HEK293 (cell line): ENCODE measurements at regions not wholly inside any gene's neighbourhood (a gene's known extent, or its start where the extent isn't known, plus 50 kb on each side); places are given as distances from the start of the nearest gene placed in this dataset.

Experiments
- CTCF ChIA-PET: fragments of 350-600 bp; formaldehyde crosslinking; extraction: SDS; loops from one replicate; lab custom pipeline; 2021; ENCODE audit warnings: antibody characterized with exemption; lab: Yijun Ruan, JAX
- POLR2A ChIA-PET: fragments of 300-600 bp; formaldehyde crosslinking; extraction: SDS; loops from one replicate; lab custom pipeline; 2020; ENCODE audit warnings: antibody characterized with exemption, inconsistent platforms; lab: Yijun Ruan, JAX
- H3K27ac ChIP-seq: fragments of 200-500 bp; sonication (Bioruptor generic); 2 replicates; pipeline ENCODE4 v1.5.1; 2014; ENCODE audit warnings: low read depth, low read length, control low read depth, inconsistent platforms; ENCODE audit errors: extremely low read depth
- H3K36me3 ChIP-seq, 2 experiments: fragments of 200-500 bp in 1 of 2; sonication (Bioruptor generic) in 1 of 2; 1 replicate in 1 of 2; 2 replicates in 1 of 2; pipeline ENCODE4 v1.5.1; 2014 to 2017; ENCODE audit warnings: inconsistent platforms in 2 of 2, low read length in 2 of 2; ENCODE audit not compliant: control insufficient read depth in 2 of 2, insufficient read depth in 1 of 2
- H3K4me1 ChIP-seq: fragments of 200-500 bp; sonication (Bioruptor generic); 2 replicates; pipeline ENCODE4 v1.5.1; 2014; ENCODE audit warnings: mild to moderate bottlenecking, low read length, inconsistent platforms; ENCODE audit not compliant: control insufficient read depth, insufficient read depth
- H3K4me3 ChIP-seq: 2 replicates; pipeline ENCODE4 v1.5.1; 2011; ENCODE audit warnings: low read depth, mild to moderate bottlenecking, control low read depth, low read length, moderate library complexity
- H3K9me3 ChIP-seq: fragments of 200-500 bp; sonication (Bioruptor generic); 2 replicates; pipeline ENCODE4 v1.5.1; 2014; ENCODE audit warnings: low read depth, low read length, inconsistent platforms; ENCODE audit not compliant: control insufficient read depth, insufficient read depth
- GLIS1 ChIP-seq: fragments of 450-650 bp; formaldehyde crosslinking; IDR thresholded peaks from 2 replicates; pipeline ENCODE4 v1.5.1; 2016; ENCODE audit warnings: missing biosample characterization, missing genetic modification characterization
- HIC1 ChIP-seq: fragments of 450-650 bp; formaldehyde crosslinking; IDR thresholded peaks from 2 replicates; pipeline ENCODE4 v1.5.1; 2016; ENCODE audit warnings: missing biosample characterization, missing genetic modification characterization
- HOXA7 ChIP-seq: sonication (generic); formaldehyde crosslinking; IDR thresholded peaks from 2 replicates; pipeline ENCODE4 v1.8.1; 2022; ENCODE audit warnings: missing genetic modification reagents, borderline replicate concordance
- KLF16 ChIP-seq: fragments of 450-650 bp; formaldehyde crosslinking; IDR thresholded peaks from 2 replicates; pipeline ENCODE4 v1.5.1; 2017; ENCODE audit warnings: missing biosample characterization, missing genetic modification characterization
- MYNN ChIP-seq: fragments of 450-650 bp; formaldehyde crosslinking; IDR thresholded peaks from 2 replicates; pipeline ENCODE4 v1.5.1; 2016; ENCODE audit warnings: missing biosample characterization, missing genetic modification characterization, borderline replicate concordance
- RBAK ChIP-seq: fragments of 450-650 bp; formaldehyde crosslinking; IDR thresholded peaks from 2 replicates; pipeline ENCODE4 v1.5.1; 2016; ENCODE audit warnings: missing biosample characterization, missing genetic modification characterization
- SALL2 ChIP-seq: fragments of 450-650 bp; formaldehyde crosslinking; IDR thresholded peaks from 2 replicates; pipeline ENCODE4 v1.5.0; 2017; ENCODE audit warnings: missing biosample characterization, mild to moderate bottlenecking, missing genetic modification characterization, borderline replicate concordance
- SCRT2 ChIP-seq: fragments of 450-650 bp; formaldehyde crosslinking; IDR thresholded peaks from 2 replicates; pipeline ENCODE4 v1.5.1; 2016; ENCODE audit warnings: missing biosample characterization, missing genetic modification characterization
- YY2 ChIP-seq: fragments of 450-650 bp; formaldehyde crosslinking; IDR thresholded peaks from 2 replicates; pipeline ENCODE4 v1.5.1; 2016; ENCODE audit warnings: missing biosample characterization, missing genetic modification characterization
- ZBTB48 ChIP-seq: fragments of 450-650 bp; formaldehyde crosslinking; IDR thresholded peaks from 2 replicates; pipeline ENCODE4 v1.5.1; 2016; ENCODE audit warnings: missing biosample characterization, missing genetic modification characterization
- ZFHX2 ChIP-seq: fragments of 450-650 bp; formaldehyde crosslinking; conservative IDR thresholded peaks from 2 replicates; pipeline ENCODE4 v1.5.1; 2016; ENCODE audit warnings: missing biosample characterization, missing genetic modification characterization
- ZNF280D ChIP-seq: fragments of 450-650 bp; formaldehyde crosslinking; IDR thresholded peaks from 2 replicates; pipeline ENCODE4 v1.5.1; 2016; ENCODE audit warnings: missing biosample characterization, missing genetic modification characterization
- ZNF513 ChIP-seq: fragments of 450-650 bp; IDR thresholded peaks from 2 replicates; pipeline ENCODE4 v1.5.1; 2018; ENCODE audit warnings: missing biosample characterization, missing genetic modification characterization
- ZNF560 ChIP-seq: fragments of 450-650 bp; formaldehyde crosslinking; IDR thresholded peaks from 2 replicates; pipeline ENCODE4 v1.5.1; 2017; ENCODE audit warnings: missing biosample characterization, missing genetic modification characterization, borderline replicate concordance
- ZNF571 ChIP-seq: fragments of 450-650 bp; formaldehyde crosslinking; IDR thresholded peaks from 2 replicates; pipeline ENCODE4 v1.5.0; 2017; ENCODE audit warnings: missing biosample characterization, missing genetic modification characterization
- ZNF704 ChIP-seq: fragments of 450-650 bp; formaldehyde crosslinking; IDR thresholded peaks from 2 replicates; pipeline ENCODE4 v1.5.1; 2016; ENCODE audit warnings: missing biosample characterization, missing genetic modification characterization
- ZSCAN5A ChIP-seq: fragments of 450-650 bp; formaldehyde crosslinking; IDR thresholded peaks from 2 replicates; pipeline ENCODE4 v1.5.1; 2016; ENCODE audit warnings: missing biosample characterization, missing genetic modification characterization
- TF ChIP-seq, protein P1 (sequence below): fragments of 450-650 bp; formaldehyde crosslinking; IDR thresholded peaks from 2 replicates; pipeline ENCODE4 v1.5.1; 2016; ENCODE audit warnings: missing biosample characterization, missing genetic modification characterization
- TF ChIP-seq, protein P2 (sequence below): fragments of 450-650 bp; formaldehyde crosslinking; IDR thresholded peaks from 2 replicates; pipeline ENCODE4 v1.5.1; 2016; ENCODE audit warnings: missing biosample characterization, missing genetic modification characterization

DNA sequence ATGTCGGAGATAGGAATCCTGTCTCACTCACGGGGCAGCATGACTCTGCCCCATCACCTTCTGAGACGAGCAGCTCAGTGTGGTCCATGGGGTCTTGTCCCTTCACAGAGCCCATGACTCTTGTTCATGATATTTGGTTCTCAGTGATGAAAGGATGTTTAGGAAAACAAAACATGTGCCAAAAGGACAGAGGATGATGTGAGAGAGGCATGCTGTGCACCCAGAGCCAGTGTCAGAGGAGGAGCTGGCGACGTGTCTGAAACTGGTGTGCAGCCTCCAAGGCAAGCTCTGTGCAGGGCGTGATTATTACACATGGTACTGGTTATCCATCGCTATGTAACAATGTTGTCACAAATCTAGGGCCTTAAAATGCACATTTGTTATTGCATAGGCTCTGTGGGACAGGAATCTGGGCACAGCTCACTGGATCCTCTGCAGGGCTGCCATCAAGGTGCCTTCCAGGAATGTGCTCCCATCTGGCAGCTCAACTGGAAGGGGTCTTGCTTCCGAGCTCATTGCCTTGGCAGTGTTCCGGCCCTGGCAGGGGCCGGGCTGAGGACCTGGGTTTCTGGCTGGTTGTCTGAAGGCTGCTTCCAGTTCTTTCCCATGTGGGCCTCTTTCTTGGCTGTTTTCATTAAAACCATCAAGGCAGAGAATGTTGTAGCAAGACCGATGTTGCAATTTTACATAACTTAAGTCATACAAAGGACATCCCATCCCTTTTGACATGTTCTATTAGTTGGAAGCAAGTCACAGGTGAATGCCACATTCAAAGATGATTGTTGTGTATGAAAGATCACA, 175.4 kb downstream of the ERMARD start (continued):
- TF ChIP-seq ZSCAN5A (tag by site-specific recombination) (no peak), ZNF704 (tag by site-specific recombination) (no peak), ZNF560 (tag by site-specific recombination) (no peak)

DNA sequence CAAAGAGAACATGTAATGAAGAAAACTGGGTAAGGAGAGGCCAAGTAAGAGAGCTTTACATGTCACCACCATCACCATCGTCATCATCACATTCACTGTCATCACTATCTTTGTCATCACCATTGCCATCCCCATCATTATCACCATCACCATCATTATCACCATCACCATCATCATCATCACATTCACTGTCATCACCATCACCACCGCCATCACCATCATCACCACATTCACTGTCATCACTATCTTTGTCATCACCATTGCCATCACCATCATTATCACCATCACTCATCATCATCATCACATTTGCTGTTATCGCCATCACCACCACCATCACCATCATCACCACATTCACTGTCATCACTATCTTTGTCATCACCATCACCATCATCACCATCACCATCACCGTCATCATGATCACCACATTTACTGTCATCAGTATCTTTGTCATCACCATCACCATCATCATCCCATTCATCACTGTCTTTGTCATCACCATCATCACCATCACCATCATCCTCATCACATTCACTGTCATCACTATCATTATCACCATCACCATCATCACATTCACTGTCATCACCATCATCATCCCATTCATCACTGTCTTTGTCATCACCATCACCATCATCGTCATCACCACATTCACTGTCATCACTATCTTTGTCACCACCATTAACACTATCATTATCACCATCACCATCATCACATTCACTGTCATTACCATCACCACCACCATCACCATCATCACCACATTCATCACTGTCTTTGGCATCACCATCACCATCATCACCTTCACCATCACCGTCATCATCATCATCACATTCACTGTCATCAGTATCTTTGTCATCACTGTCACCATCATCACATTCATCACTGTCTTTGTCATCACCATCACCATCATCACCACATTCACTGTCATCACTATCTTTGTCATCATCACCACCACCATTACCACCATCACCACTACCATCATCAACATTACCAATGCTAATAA, 172.3 kb downstream of the ERMARD start:
- Histone ChIP-seq H3K36me3 (no peaks in the 10 kb centered on the region), H3K4me1 (no peaks in the 10 kb centered on the region), H3K27ac (no peak overlapping the region), H3K9me3 (no peaks in the 10 kb centered on the region), H3K4me3 (no peak overlapping the region)
- CTCF ChIA-PET, result interaction anchor here (0.9 kb wide), 1 partner anchor 92 kb away, joined by 3 read pairs; no protein-coding TSS in a partner anchor
- POLR2A ChIA-PET, result no interaction called here
- TF ChIP-seq SCRT2 (tag by site-specific recombination), result no peak
- TF ChIP-seq, protein P1, sequence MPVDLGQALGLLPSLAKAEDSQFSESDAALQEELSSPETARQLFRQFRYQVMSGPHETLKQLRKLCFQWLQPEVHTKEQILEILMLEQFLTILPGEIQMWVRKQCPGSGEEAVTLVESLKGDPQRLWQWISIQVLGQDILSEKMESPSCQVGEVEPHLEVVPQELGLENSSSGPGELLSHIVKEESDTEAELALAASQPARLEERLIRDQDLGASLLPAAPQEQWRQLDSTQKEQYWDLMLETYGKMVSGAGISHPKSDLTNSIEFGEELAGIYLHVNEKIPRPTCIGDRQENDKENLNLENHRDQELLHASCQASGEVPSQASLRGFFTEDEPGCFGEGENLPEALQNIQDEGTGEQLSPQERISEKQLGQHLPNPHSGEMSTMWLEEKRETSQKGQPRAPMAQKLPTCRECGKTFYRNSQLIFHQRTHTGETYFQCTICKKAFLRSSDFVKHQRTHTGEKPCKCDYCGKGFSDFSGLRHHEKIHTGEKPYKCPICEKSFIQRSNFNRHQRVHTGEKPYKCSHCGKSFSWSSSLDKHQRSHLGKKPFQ (tag by site-specific recombination), result no peak
- 0 out of 2 replicates have a peak, but pooled peaks have one; percentile 18 for TF ChIP-seq ZBTB48 (tag by site-specific recombination)
- 0 out of 2 replicates have a peak, but pooled peaks have one; percentile 74 for TF ChIP-seq SALL2 (tag by site-specific recombination)
- TF ChIP-seq ZNF513, result peak; percentile 92
- TF ChIP-seq HIC1 (tag by site-specific recombination), result no peak
- no peak for TF ChIP-seq ZFHX2 (tag by site-specific recombination)
- TF ChIP-seq HOXA7 (CRISPR knock-in tag), result no peak
- peak; percentile 57; the same call in 1 of the 2 replicates for TF ChIP-seq YY2
- peak; percentile 45; the same call in 1 of the 2 replicates for TF ChIP-seq RBAK (tag by site-specific recombination)
- peak; percentile 40; the same call in 1 of the 2 replicates for TF ChIP-seq ZNF571 (tag by site-specific recombination)
- TF ChIP-seq GLIS1 (tag by site-specific recombination), result no peak
- no peak for TF ChIP-seq KLF16 (tag by site-specific recombination)
- TF ChIP-seq ZNF280D (tag by site-specific recombination), result no peak
- TF ChIP-seq MYNN, result no peak
- TF ChIP-seq, protein P2, sequence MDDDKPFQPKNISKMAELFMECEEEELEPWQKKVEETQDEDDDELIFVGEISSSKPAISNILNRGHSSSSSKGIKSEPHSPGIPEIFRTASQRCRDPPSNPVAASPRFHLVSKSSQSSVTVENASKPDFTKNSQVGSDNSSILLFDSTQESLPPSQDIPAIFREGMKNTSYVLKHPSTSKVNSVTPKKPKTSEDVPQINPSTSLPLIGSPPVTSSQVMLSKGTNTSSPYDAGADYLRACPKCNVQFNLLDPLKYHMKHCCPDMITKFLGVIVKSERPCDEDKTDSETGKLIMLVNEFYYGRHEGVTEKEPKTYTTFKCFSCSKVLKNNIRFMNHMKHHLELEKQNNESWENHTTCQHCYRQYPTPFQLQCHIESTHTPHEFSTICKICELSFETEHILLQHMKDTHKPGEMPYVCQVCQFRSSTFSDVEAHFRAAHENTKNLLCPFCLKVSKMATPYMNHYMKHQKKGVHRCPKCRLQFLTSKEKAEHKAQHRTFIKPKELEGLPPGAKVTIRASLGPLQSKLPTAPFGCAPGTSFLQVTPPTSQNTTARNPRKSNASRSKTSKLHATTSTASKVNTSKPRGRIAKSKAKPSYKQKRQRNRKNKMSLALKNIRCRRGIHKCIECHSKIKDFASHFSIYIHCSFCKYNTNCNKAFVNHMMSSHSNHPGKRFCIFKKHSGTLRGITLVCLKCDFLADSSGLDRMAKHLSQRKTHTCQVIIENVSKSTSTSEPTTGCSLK, result no peak
